ENCODE measurements at regions not wholly inside any gene's neighbourhood (a gene's known extent, or its start where the extent isn't known, plus 50 kb on each side); places are given as distances from the start of the nearest gene placed in this dataset.

DNA sequence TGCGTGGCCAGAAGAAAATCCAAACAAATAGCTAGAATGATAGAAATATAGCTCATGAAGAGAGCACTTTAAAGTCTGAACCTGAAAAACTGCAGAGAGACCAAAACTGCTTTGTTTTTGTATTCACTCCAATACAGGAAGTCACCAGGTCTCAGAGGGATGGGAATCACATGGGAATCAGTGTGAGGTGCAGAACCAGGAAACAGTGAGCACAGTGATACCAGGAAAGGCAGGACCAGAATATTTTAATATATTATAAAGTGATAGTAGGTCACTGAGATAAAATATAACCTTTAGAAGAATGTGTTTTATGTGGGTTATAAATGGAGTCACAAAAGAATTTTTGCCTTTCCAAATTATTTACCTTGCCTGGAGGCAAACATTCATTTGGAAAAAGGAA is 277.3 kb downstream of the CASP12 start:
- TF ChIP-seq, protein P1, sequence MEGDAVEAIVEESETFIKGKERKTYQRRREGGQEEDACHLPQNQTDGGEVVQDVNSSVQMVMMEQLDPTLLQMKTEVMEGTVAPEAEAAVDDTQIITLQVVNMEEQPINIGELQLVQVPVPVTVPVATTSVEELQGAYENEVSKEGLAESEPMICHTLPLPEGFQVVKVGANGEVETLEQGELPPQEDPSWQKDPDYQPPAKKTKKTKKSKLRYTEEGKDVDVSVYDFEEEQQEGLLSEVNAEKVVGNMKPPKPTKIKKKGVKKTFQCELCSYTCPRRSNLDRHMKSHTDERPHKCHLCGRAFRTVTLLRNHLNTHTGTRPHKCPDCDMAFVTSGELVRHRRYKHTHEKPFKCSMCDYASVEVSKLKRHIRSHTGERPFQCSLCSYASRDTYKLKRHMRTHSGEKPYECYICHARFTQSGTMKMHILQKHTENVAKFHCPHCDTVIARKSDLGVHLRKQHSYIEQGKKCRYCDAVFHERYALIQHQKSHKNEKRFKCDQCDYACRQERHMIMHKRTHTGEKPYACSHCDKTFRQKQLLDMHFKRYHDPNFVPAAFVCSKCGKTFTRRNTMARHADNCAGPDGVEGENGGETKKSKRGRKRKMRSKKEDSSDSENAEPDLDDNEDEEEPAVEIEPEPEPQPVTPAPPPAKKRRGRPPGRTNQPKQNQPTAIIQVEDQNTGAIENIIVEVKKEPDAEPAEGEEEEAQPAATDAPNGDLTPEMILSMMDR (conservative IDR thresholded peaks at IDR 0.05; ENCODE audit: low read length), result no peak
- no peak for TF ChIP-seq EZH2phosphoT487 (IDR thresholded peaks at IDR 0.05; ENCODE audit: borderline replicate concordance)

Data from Loucy (cell line).